ENCODE measurements at regions not wholly inside any gene's neighbourhood (a gene's known extent, or its start where the extent isn't known, plus 50 kb on each side); places are given as distances from the start of the nearest gene placed in this dataset.
A peak's percentile ranks its signal among the peaks of the same experiment; 100 is the strongest.
"Not testable (repeated sequence)": the region's sequence is repeated elsewhere in the genome, so short reads cannot be mapped to it uniquely, and the experiment has no call there.

- DNase-seq (ENCODE audit: low read depth in 2 of 3, low spot score in 2 of 3), result no peak
Measured at GRCh38 chr15:62316413-62317060, 151.5 kb upstream of the C2CD4B start.

DNA sequence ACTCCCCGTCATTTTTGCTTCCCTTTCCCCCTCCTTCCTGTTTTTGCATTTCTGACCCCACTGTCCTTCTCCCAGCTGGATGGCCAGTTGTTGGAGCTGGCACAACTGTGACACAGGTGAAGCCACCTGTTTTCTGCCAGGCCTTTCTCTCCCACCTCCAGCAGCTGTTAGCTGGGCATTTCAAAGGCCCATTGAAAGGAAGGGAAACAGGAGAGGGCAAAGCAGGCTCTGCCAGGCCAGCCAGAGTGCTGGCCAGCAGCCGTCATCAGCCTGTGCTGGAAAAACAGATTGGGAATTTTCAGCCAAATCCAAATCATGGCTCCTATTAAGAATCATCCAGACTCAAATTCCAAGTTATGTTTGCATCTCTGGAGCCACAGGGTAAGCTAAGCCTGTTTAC is 155.2 kb upstream of the C2CD4B start:
- no peak for DNase-seq (ENCODE audit: low read depth in 2 of 3, low spot score in 2 of 3)

DNA sequence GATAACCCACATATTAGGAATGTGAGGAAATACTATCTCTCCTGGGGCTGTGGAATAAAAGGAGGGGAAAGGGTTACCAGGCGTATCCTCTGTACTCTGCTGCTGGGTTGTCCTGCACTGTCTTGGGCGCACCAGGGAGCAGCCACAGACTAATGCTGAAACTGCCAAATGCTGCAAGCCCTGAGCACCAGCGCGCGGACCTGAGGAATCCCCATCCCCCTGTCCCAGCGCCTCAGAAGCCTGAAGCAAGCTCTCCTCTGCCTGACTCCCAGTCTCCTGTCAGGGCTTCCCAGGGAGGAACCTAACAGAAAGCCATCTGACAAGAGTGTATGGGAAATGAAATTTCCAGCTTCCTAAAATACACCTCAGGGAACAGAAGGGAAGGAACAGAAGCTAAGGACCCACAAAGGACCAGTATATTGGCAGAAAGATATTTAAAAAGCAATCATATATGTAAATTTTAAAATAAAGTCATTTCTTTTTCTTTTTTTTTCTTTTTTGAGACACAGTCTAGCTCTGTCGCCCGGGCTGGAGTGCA is 158.3 kb upstream of the C2CD4B start:
- no peak for DNase-seq (ENCODE audit: low read depth in 2 of 3, low spot score in 2 of 3)

GRCh38 chr15:62324382-62324781 is 159.3 kb upstream of the C2CD4B start:
- no peak for DNase-seq (ENCODE audit: low read depth in 2 of 3, low spot score in 2 of 3)

DNA sequence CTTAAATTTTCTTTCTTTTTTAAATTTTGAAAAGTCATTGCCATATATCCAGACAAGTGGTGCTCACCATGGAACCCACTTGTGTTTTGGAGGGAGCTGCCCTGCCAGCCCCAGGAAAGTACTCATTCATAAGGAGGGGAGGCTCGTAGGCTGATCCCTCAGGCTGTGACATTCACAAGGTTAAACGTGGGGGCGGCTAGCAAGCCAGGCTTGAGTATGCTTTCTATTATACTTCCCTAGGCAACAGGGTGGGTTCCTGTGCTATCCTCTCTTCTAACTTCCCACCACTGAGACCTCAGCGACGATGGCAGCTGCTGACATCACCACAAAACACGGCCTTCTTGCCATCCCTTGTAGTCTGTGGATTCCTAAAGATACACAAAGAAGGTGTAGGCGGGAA is 160.5 kb upstream of the C2CD4B start:
- no peak for DNase-seq (ENCODE audit: low read depth in 2 of 3, low spot score in 2 of 3)

GRCh38 chr15:62326460-62327011 is 161.5 kb upstream of the C2CD4B start:
- DNase-seq (ENCODE audit: low read depth in 2 of 3, low spot score in 2 of 3), result no peak

DNA sequence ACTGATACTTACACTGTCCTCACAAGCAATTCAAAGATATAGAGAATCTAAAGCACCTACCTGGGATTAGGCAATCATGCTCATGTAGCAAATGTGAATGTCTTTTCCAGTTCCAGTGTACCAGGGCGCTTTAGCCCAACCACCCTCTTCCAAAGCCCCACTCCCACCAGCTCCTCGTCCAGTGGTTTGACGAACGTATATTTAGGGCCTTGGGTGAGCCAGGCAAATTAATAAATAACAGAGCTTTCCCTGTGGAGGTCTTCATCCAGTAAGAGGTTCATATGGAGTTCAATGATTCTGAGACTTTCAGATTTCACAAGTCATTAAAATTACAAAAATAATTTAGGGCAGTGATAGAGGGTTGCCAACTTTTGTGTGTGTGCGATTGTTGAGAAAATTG is 162.3 kb upstream of the C2CD4B start:
- no peak for DNase-seq (ENCODE audit: low read depth in 2 of 3, low spot score in 2 of 3)

- not testable (repeated sequence) for DNase-seq (ENCODE audit: low read depth in 2 of 3, low spot score in 2 of 3)
Measured at GRCh38 chr15:62332472-62332871, 167.4 kb upstream of the C2CD4B start.

- no peak for DNase-seq (ENCODE audit: low read depth in 2 of 3, low spot score in 2 of 3)
Measured at GRCh38 chr15:62334536-62334935, 169.5 kb upstream of the C2CD4B start.

GRCh38 chr15:62337934-62338333 is 172.8 kb upstream of the C2CD4B start:
- no peak for DNase-seq (ENCODE audit: low read depth in 2 of 3, low spot score in 2 of 3)

- no peak for DNase-seq (ENCODE audit: low read depth in 2 of 3, low spot score in 2 of 3)
Measured at GRCh38 chr15:62338497-62338896, 173.4 kb upstream of the C2CD4B start.

GRCh38 chr15:62342959-62343358 is 177.9 kb upstream of the C2CD4B start:
- no peak for DNase-seq (ENCODE audit: low read depth in 2 of 3, low spot score in 2 of 3)

GRCh38 chr15:62343397-62343796 is 178.3 kb upstream of the C2CD4B start:
- no peak for DNase-seq (ENCODE audit: low read depth in 2 of 3, low spot score in 2 of 3)

GRCh38 chr15:62344806-62345539 is 179.9 kb upstream of the C2CD4B start:
- peak; percentile 26 to 90 (median 76) for DNase-seq (ENCODE audit: low read depth in 2 of 3, low spot score in 2 of 3)

DNA sequence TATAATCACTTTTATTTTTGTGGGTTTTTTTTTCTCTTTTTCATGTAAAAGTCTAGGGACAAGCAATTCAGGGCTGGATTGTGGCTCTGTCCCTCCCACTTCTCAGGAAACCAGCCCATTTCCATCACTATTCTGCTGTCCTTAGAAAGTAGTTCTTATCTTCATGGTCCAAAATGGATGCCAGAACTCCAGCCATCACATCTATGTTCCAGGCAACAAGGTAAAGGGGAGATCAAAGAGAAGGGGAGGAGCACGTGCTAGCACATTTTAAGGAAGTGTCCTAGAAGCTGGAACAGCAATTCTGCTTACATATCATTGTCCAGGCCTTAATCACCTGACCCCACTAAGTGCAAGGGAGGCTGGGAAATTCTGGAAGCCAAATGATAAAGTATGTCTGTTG is 181.1 kb upstream of the C2CD4B start:
- no peak for DNase-seq (ENCODE audit: low read depth in 2 of 3, low spot score in 2 of 3)

DNA sequence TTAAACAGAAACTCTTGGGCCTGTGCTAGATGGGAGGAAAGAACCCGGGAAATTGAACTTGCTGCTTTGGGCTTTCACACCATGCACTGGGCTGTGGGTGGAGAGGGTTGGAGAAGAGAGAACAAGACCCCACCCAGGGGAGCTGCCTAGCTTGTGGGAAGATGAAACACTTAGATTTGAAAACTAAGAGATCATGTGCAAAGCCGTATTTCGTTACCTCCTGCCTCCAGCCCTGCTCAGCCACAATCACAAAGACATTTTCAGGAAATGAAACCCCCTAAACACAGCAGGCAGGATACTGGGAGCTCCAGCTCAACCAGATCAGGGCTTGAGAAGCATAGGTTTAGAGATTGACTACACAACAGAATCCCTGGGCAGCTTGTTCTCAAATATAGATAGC is 183.0 kb upstream of the C2CD4B start:
- no peak for DNase-seq (ENCODE audit: low read depth in 2 of 3, low spot score in 2 of 3)

- DNase-seq (ENCODE audit: low read depth in 2 of 3, low spot score in 2 of 3), result no peak
Measured at GRCh38 chr15:62348623-62349022, 183.5 kb upstream of the C2CD4B start.

GRCh38 chr15:62352817-62353216 is 187.7 kb upstream of the C2CD4B start:
- no peak for DNase-seq (ENCODE audit: low read depth in 2 of 3, low spot score in 2 of 3)

DNA sequence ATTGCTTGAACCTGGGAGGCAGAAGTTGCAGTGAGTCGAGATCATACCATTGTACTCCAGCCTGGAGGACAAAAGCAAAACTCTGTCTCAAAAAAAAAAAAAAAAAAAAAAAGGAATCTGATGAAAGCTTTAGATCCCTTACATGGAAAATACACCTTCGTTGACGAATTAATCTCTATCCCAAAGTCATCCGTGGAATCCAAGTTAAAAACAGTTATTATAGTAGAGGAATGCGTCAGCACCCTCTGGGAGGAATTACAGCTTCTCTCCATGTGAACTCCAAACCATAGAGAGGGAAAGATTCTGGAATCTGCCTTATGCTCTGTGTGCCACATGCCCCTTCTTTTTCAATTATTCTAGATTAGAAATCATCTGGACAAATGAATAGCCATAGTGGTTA is 192.3 kb upstream of the C2CD4B start:
- no peak for DNase-seq (ENCODE audit: low read depth in 2 of 3, low spot score in 2 of 3)

DNA sequence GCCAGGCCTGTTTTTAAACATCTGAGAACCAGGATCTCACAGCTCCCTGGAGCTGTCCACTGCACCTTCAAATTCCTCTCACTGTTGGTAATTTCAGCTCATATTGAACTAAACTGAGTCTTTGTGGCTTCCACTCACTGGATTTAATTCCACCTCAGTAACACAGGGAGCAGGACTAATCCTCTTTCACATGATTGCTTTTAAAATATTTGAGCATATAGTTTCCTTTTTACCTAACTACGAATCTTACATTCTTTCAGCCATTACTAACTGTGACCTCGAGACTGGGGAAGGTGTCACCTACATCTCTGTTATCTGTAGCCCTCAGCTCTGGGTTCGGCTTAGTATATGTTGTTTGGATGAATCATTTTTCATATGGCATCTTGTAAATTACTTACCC is 194.3 kb upstream of the C2CD4B start:
- DNase-seq (ENCODE audit: low read depth in 2 of 3, low spot score in 2 of 3), result no peak

DNA sequence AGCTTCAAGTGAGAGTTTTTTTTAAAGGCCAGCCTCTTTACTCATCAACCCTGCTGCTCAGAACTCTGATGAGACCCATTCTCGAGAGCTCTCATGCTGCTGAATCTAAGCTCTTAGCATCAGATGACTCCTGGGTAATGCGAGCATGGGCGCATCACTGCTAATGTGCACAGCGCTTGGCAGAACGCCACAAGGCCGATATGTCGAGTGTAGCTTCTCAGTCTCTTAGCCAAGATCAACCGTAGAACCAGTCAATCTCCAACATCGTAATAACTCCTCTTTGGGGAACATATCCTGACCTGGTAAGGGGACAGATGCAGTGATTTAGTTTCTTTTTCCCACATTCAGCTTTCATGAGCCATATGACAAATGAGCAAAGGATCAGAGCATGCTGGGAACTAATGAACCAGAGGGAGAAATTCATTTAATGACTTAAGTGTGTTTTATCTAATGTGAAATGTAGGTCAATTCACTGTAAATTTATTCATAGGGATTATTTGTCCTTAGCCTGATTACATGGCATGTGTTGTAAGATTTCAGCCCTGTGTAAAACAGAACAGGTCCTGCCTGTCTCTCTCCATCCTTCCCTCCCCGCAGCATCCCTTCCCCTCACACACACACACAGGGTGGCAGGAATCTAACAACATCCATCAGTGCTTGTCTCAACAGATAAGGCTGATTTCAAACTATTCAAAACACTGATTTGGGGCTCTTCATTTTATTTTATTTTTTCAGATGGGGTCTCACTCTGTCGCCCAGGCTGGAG is 195.4 kb upstream of the C2CD4B start:
- DNase-seq (ENCODE audit: low read depth in 2 of 3, low spot score in 2 of 3), result no peak
